ENCODE measurements at regions not wholly inside any gene's neighbourhood (a gene's known extent, or its start where the extent isn't known, plus 50 kb on each side); places are given as distances from the start of the nearest gene placed in this dataset.

GRCh38 chr6:112409311-112409710 lies 62.2 kb downstream of the RFPL4B start:
- no peak overlapping the region for H3K27ac ChIP-seq
- TF ChIP-seq USF2 (IDR thresholded peaks at IDR 0.05) (no peak), SREBF2 (IDR thresholded peaks at IDR 0.05) (no peak), CEBPB (IDR thresholded peaks at IDR 0.05) (no peak), TFCP2L1 (CRISPR knock-in tag; IDR thresholded peaks at IDR 0.05) (no peak), JUNB (IDR thresholded peaks at IDR 0.05) (no peak), ZFP36 (IDR thresholded peaks at IDR 0.05; ENCODE audit: borderline replicate concordance, partially characterized antibody) (no peak), KDM5A (IDR thresholded peaks at IDR 0.05) (no peak)
- no peak for ATAC-seq
- 26% methylated on average over 2 of the region's 2 CpGs for WGBS (ENCODE audit: missing lambda C conversion rate)
- CTCF ChIA-PET: no interaction called here
- no peak overlapping the region for H3K4me3 ChIP-seq
- POLR2A ChIA-PET: interaction anchor here (0.7 kb wide), 1 partner anchor 283 kb away, joined by 3 read pairs; no protein-coding TSS in a partner anchor
- DNase-seq (ENCODE audit: low read depth in 1 of 2, low spot score in 1 of 2): no peak
- no peaks in the 10 kb centered on the region for H3K4me1 ChIP-seq
- no peak overlapping the region for H3K4me2 ChIP-seq
- no peak for FAIRE-seq
- no peaks in the 10 kb centered on the region for H3K9me3 ChIP-seq

- no peak overlapping the region for H3K4me3 ChIP-seq
- no peaks in the 10 kb centered on the region for H3K9me3 ChIP-seq
- H3K27ac ChIP-seq: no peak overlapping the region
- H3K4me2 ChIP-seq: no peak overlapping the region
- no peak for TF ChIP-seq MAX (IDR thresholded peaks at IDR 0.05)
- TF ChIP-seq HES2 (IDR thresholded peaks at IDR 0.05): no peak
- no peak for TF ChIP-seq PHF8 (IDR thresholded peaks at IDR 0.05; ENCODE audit: borderline replicate concordance, low read depth)
- TF ChIP-seq ESRRA (IDR thresholded peaks at IDR 0.05; ENCODE audit: borderline replicate concordance, low read length): no peak
- TF ChIP-seq EP300 (IDR thresholded peaks at IDR 0.05): no peak
- TF ChIP-seq EHF (CRISPR knock-in tag; IDR thresholded peaks at IDR 0.05): no peak
- TF ChIP-seq CBX2 (IDR thresholded peaks at IDR 0.05; ENCODE audit: borderline replicate concordance, low read depth): no peak
- TF ChIP-seq PBX3 (IDR thresholded peaks at IDR 0.05): no peak
- no peak for TF ChIP-seq BCL3 (IDR thresholded peaks at IDR 0.05)
- TF ChIP-seq RFX5 (IDR thresholded peaks at IDR 0.05): no peak
- no peak for TF ChIP-seq HEYL (CRISPR knock-in tag; IDR thresholded peaks at IDR 0.05)
- TF ChIP-seq GATA3 (IDR thresholded peaks at IDR 0.05; ENCODE audit: borderline replicate concordance): no peak
- no peak for TF ChIP-seq ZSCAN20 (CRISPR knock-in tag; IDR thresholded peaks at IDR 0.05)
- TF ChIP-seq HDAC2 (IDR thresholded peaks at IDR 0.05): no peak
- no peak for TF ChIP-seq MAFK (IDR thresholded peaks at IDR 0.05; ENCODE audit: partially characterized antibody)
- ATAC-seq: no peak
- no peak for FAIRE-seq
- WGBS (ENCODE audit: missing lambda C conversion rate): 37% methylated on average over 1 of the region's 1 CpG
- POLR2A ChIA-PET: no interaction called here
- no peak for DNase-seq (ENCODE audit: low read depth in 1 of 2, low spot score in 1 of 2)
- H3K4me1 ChIP-seq: no peaks in the 10 kb centered on the region
- CTCF ChIA-PET: no interaction called here
Observed at GRCh38 chr6:112413780-112414179, 66.7 kb downstream of the RFPL4B start.

GRCh38 chr6:112415366-112415765 lies 68.2 kb downstream of the RFPL4B start:
- Histone ChIP-seq H3K4me1 (no peaks in the 10 kb centered on the region), H3K27ac (no peak overlapping the region), H3K9me3 (no peaks in the 10 kb centered on the region), H3K4me2 (no peak overlapping the region), H3K4me3 (no peak overlapping the region)
- ChIA-PET POLR2A (no interaction called here), CTCF (no interaction called here)
- ATAC-seq (no peak), DNase-seq (ENCODE audit: low read depth in 1 of 2, low spot score in 1 of 2) (no peak), FAIRE-seq (no peak)
- 12% methylated on average over 2 of the region's 2 CpGs for WGBS (ENCODE audit: missing lambda C conversion rate)
- no peak for TF ChIP-seq RFX5 (IDR thresholded peaks at IDR 0.05)
- TF ChIP-seq KDM5A (IDR thresholded peaks at IDR 0.05): no peak
- TF ChIP-seq KDM1A (IDR thresholded peaks at IDR 0.05; ENCODE audit: low read depth): no peak
- TF ChIP-seq HDAC2 (IDR thresholded peaks at IDR 0.05): no peak
- TF ChIP-seq CBX2 (IDR thresholded peaks at IDR 0.05; ENCODE audit: borderline replicate concordance, low read depth): no peak
- TF ChIP-seq E2F6 (IDR thresholded peaks at IDR 0.05; ENCODE audit: borderline replicate concordance, low read depth): no peak
- TF ChIP-seq HEYL (CRISPR knock-in tag; IDR thresholded peaks at IDR 0.05): no peak
- no peak for TF ChIP-seq RNF2 (IDR thresholded peaks at IDR 0.05; ENCODE audit: borderline replicate concordance, low read depth)
- TF ChIP-seq GATA3 (IDR thresholded peaks at IDR 0.05; ENCODE audit: borderline replicate concordance): no peak
- no peak for TF ChIP-seq HOXB13 (CRISPR knock-in tag; IDR thresholded peaks at IDR 0.05; ENCODE audit: low read depth)
- no peak for TF ChIP-seq USF2 (IDR thresholded peaks at IDR 0.05)

All from A549 (cell line).